ENCODE measurements at regions not wholly inside any gene's neighbourhood (a gene's known extent, or its start where the extent isn't known, plus 50 kb on each side); places are given as distances from the start of the nearest gene placed in this dataset.
A peak's percentile ranks its signal among the peaks of the same experiment; 100 is the strongest.

- DNase-seq: no peak
Measured at GRCh38 chr5:155727512-155728145, 599.3 kb upstream of the SGCD start.

- DNase-seq: peak; percentile 55
Measured at GRCh38 chr5:155728146-155728856, 598.7 kb upstream of the SGCD start.

- peak; percentile 32 for DNase-seq
Measured at GRCh38 chr5:155728857-155729683, 597.9 kb upstream of the SGCD start.

- no peak for DNase-seq
Measured at GRCh38 chr5:155729684-155730059, 597.3 kb upstream of the SGCD start.

- no peak for DNase-seq
Measured at GRCh38 chr5:155732587-155733376, 594.2 kb upstream of the SGCD start.

- no peak for DNase-seq
Measured at GRCh38 chr5:155733935-155734334, 593.0 kb upstream of the SGCD start.

- DNase-seq: no peak
Measured at GRCh38 chr5:155735388-155735787, 591.6 kb upstream of the SGCD start.

- DNase-seq: no peak
Measured at GRCh38 chr5:155738616-155739015, 588.3 kb upstream of the SGCD start.

- DNase-seq: no peak
Measured at GRCh38 chr5:155746367-155747038, 580.5 kb upstream of the SGCD start.

- DNase-seq: no peak
Measured at GRCh38 chr5:155750101-155750500, 576.9 kb upstream of the SGCD start.

GRCh38 chr5:155750571-155750970, 576.4 kb upstream of the SGCD start:
- DNase-seq: no peak

- DNase-seq: no peak
Measured at GRCh38 chr5:155753943-155754581, 572.9 kb upstream of the SGCD start.

GRCh38 chr5:155759252-155759651, 567.7 kb upstream of the SGCD start:
- no peak for DNase-seq

GRCh38 chr5:155759984-155760383, 567.0 kb upstream of the SGCD start:
- no peak for DNase-seq

- DNase-seq: no peak
Measured at GRCh38 chr5:155761502-155761901, 565.5 kb upstream of the SGCD start.

GRCh38 chr5:155765715-155766114, 561.2 kb upstream of the SGCD start:
- DNase-seq: no peak

- DNase-seq: no peak
Measured at GRCh38 chr5:155767470-155767869, 559.5 kb upstream of the SGCD start.

GRCh38 chr5:155768332-155768731, 558.6 kb upstream of the SGCD start:
- DNase-seq: no peak

GRCh38 chr5:155772009-155772662, 554.8 kb upstream of the SGCD start:
- DNase-seq: no peak

- DNase-seq: no peak
Measured at GRCh38 chr5:155773680-155774079, 553.3 kb upstream of the SGCD start.

GRCh38 chr5:155780260-155780659, 546.7 kb upstream of the SGCD start:
- no peak for DNase-seq
